ENCODE measurements at regions not wholly inside any gene's neighbourhood (a gene's known extent, or its start where the extent isn't known, plus 50 kb on each side); places are given as distances from the start of the nearest gene placed in this dataset.

DNA sequence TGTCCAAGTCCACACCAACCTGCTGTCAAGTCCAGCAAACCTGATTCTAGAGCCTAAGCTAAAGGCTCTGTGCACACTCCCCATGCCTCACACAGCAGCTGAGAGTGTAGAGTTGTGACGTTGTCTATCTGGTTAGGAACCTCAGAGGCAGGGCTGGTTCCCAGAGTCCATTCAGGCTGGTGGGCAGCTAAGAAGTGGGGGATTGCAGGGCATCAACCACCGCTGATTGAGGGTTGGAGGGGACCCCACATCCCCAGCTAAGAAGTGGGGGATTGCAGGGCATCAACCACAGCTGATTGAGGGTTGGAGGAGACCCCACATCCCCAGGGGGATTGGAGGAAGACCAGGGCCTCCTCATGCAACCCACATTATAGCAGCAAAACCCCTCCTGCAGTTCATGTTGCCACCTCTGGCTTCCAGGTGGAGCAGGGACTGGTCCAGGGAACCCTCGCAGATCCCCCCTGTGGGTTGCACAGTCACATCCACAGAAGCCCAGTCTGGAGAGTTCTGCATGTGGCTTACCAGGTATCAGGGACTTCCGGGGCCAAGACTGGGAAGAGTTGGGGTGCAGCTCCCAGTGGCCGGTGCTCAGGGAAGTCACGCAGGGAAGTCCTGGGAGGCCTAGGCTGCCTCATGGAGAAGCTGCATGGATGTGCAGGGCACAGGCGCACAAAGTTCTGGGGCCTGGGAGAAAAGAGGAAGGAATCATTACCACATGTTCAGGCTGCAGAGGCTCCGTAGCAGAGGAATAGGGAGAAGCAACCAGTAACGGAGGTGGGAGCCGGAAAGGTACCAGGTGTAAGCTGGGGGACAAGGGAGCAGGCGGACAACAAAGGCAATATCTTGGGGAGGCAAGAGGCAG is 71.4 kb upstream of the PCSK6 start:
- no peak overlapping the region for H3K27ac Mint-ChIP-seq
- Histone ChIP-seq H3K79me2 (replicated peaks; ENCODE audit: insufficient read depth) (no peaks in the 10 kb centered on the region), H3K4me3 (no peak overlapping the region), H3K36me3 (ENCODE audit: insufficient read depth) (no peaks in the 10 kb centered on the region), H3K27me3 (ENCODE audit: insufficient read depth) (no peaks in the 10 kb centered on the region), H3K4me1 (ENCODE audit: insufficient read depth) (no peaks in the 10 kb centered on the region), H3K4me2 (no peak overlapping the region), H3K9me2 (ENCODE audit: insufficient read depth) (0 out of 2 replicates have a peak, but pooled peaks cover 5% of the 10 kb centered on the region), H3K27ac (ENCODE audit: low read depth) (no peak overlapping the region), H2AFZ (no peak overlapping the region), H4K20me1 (replicated peaks; ENCODE audit: insufficient read depth) (no peaks in the 10 kb centered on the region), H3F3A (replicated peaks; ENCODE audit: low read depth) (no peaks in the 10 kb centered on the region)
- peaks cover 6% of the 10 kb centered on the region for H3K27me3 Mint-ChIP-seq (ENCODE audit: insufficient read depth, low read depth, poor library complexity)
- ATAC-seq (no peak), DNase-seq (ENCODE audit: low spot score) (no peak)
- H3K4me1 Mint-ChIP-seq = peaks cover 2% of the 10 kb centered on the region; the same call in 1 of the 3 replicates
- no peaks in the 10 kb centered on the region for H3K36me3 Mint-ChIP-seq (ENCODE audit: low read depth)
- H3K9me3 Mint-ChIP-seq = peaks cover 3% of the 10 kb centered on the region; the same call in 1 of the 3 replicates
- TF ChIP-seq STAT1 (IDR thresholded peaks at IDR 0.05; ENCODE audit: unreplicated experiment) (no peak), CREB1 (CRISPR knock-in tag; IDR thresholded peaks at IDR 0.05; ENCODE audit: low read depth) (no peak), EZH2phosphoT487 (IDR thresholded peaks at IDR 0.05; ENCODE audit: unreplicated experiment) (no peak), POLR2AphosphoS5 (IDR thresholded peaks at IDR 0.05; ENCODE audit: low read depth) (no peak), ZNF114 (CRISPR knock-in tag; IDR thresholded peaks at IDR 0.05) (no peak), ZNF331 (CRISPR knock-in tag; IDR thresholded peaks at IDR 0.05; ENCODE audit: low read depth) (no peak)
- TF ChIP-seq, protein P1, sequence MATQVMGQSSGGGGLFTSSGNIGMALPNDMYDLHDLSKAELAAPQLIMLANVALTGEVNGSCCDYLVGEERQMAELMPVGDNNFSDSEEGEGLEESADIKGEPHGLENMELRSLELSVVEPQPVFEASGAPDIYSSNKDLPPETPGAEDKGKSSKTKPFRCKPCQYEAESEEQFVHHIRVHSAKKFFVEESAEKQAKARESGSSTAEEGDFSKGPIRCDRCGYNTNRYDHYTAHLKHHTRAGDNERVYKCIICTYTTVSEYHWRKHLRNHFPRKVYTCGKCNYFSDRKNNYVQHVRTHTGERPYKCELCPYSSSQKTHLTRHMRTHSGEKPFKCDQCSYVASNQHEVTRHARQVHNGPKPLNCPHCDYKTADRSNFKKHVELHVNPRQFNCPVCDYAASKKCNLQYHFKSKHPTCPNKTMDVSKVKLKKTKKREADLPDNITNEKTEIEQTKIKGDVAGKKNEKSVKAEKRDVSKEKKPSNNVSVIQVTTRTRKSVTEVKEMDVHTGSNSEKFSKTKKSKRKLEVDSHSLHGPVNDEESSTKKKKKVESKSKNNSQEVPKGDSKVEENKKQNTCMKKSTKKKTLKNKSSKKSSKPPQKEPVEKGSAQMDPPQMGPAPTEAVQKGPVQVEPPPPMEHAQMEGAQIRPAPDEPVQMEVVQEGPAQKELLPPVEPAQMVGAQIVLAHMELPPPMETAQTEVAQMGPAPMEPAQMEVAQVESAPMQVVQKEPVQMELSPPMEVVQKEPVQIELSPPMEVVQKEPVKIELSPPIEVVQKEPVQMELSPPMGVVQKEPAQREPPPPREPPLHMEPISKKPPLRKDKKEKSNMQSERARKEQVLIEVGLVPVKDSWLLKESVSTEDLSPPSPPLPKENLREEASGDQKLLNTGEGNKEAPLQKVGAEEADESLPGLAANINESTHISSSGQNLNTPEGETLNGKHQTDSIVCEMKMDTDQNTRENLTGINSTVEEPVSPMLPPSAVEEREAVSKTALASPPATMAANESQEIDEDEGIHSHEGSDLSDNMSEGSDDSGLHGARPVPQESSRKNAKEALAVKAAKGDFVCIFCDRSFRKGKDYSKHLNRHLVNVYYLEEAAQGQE (IDR thresholded peaks at IDR 0.05; ENCODE audit: unreplicated experiment) = no peak
- H3K4me3 Mint-ChIP-seq = no peak overlapping the region

DNA sequence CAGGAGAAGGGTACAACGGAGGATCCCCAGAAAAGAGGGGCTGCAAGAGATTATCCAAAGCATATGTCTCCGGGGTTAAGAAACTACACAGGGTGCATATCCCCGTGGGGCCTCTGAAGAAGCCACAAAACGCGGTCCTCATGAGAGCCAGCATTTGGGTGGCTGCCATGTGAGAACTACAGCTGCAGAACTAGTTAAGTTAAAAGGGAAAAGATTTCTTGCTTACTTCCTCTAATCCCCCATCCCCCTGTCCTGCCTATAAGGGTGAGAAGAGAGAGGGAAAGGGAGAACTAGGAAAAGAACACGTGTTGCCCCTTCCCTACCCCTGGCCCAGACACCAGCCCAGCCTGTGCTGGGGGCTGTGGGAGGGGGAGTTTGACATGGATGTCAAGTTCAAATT is 70.4 kb upstream of the PCSK6 start:
- Mint-ChIP-seq H3K27me3 (ENCODE audit: insufficient read depth, low read depth, poor library complexity) (peaks cover 6% of the 10 kb centered on the region), H3K9me3 (peaks cover 3% of the 10 kb centered on the region; the same call in 1 of the 3 replicates), H3K36me3 (ENCODE audit: low read depth) (no peaks in the 10 kb centered on the region), H3K27ac (no peak overlapping the region), H3K4me1 (peaks cover 2% of the 10 kb centered on the region; the same call in 1 of the 3 replicates), H3K4me3 (no peak overlapping the region)
- no peaks in the 10 kb centered on the region for H3F3A ChIP-seq (replicated peaks; ENCODE audit: low read depth)
- H2AFZ ChIP-seq = no peak overlapping the region
- H3K4me1 ChIP-seq (ENCODE audit: insufficient read depth) = no peaks in the 10 kb centered on the region
- no peak overlapping the region for H3K4me3 ChIP-seq
- no peaks in the 10 kb centered on the region for H3K36me3 ChIP-seq (ENCODE audit: insufficient read depth)
- no peak overlapping the region for H3K4me2 ChIP-seq
- no peaks in the 10 kb centered on the region for H4K20me1 ChIP-seq (replicated peaks; ENCODE audit: insufficient read depth)
- no peak for ATAC-seq
- no peaks in the 10 kb centered on the region for H3K79me2 ChIP-seq (replicated peaks; ENCODE audit: insufficient read depth)
- H3K9me2 ChIP-seq (ENCODE audit: insufficient read depth) = 0 out of 2 replicates have a peak, but pooled peaks cover 5% of the 10 kb centered on the region
- H3K27ac ChIP-seq (ENCODE audit: low read depth) = no peak overlapping the region
- no peak for DNase-seq (ENCODE audit: low spot score)
- no peaks in the 10 kb centered on the region for H3K27me3 ChIP-seq (ENCODE audit: insufficient read depth)
- TF ChIP-seq POLR2AphosphoS5 (IDR thresholded peaks at IDR 0.05; ENCODE audit: low read depth) (no peak), ZNF462 (CRISPR knock-in tag; IDR thresholded peaks at IDR 0.05) (no peak), ZNF331 (CRISPR knock-in tag; IDR thresholded peaks at IDR 0.05; ENCODE audit: low read depth) (no peak), STAT1 (IDR thresholded peaks at IDR 0.05; ENCODE audit: unreplicated experiment) (no peak)
- TF ChIP-seq, protein P2, sequence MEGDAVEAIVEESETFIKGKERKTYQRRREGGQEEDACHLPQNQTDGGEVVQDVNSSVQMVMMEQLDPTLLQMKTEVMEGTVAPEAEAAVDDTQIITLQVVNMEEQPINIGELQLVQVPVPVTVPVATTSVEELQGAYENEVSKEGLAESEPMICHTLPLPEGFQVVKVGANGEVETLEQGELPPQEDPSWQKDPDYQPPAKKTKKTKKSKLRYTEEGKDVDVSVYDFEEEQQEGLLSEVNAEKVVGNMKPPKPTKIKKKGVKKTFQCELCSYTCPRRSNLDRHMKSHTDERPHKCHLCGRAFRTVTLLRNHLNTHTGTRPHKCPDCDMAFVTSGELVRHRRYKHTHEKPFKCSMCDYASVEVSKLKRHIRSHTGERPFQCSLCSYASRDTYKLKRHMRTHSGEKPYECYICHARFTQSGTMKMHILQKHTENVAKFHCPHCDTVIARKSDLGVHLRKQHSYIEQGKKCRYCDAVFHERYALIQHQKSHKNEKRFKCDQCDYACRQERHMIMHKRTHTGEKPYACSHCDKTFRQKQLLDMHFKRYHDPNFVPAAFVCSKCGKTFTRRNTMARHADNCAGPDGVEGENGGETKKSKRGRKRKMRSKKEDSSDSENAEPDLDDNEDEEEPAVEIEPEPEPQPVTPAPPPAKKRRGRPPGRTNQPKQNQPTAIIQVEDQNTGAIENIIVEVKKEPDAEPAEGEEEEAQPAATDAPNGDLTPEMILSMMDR (conservative IDR thresholded peaks at IDR 0.05; ENCODE audit: low read depth in 2 of 2) = no peak

All from GM23338 (cell line).